ENCODE measurements at regions not wholly inside any gene's neighbourhood (a gene's known extent, or its start where the extent isn't known, plus 50 kb on each side); places are given as distances from the start of the nearest gene placed in this dataset.

DNA sequence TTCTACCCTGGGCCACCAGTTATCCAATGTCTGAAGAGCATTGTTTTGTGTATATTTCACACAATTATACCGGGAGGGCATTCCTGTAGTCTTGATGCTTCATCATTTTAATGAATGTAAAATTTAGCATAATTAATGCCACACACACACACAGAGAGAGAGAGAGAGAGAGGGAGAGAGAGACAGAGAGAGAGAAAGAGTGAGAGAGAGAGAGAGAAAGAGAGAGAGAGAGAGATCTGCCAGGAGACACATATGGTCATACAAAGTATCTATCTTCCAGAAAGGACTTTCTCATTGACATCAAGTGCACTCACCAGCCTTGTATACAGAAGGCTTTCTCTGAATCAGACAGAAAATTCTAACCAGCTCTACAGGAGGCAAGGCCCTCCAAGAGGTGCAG, 72.3 kb downstream of the KLF6 start:
- H3K4me2 ChIP-seq (ENCODE audit: low read depth, low read length, poor library complexity, severe bottlenecking) = no peak overlapping the region
- H3K36me3 ChIP-seq (ENCODE audit: insufficient read depth, low read length) = no peaks in the 10 kb centered on the region
- H3K4me1 ChIP-seq (ENCODE audit: insufficient read depth, low read length, poor library complexity, severe bottlenecking) = no peaks in the 10 kb centered on the region
- TF ChIP-seq, protein P1, sequence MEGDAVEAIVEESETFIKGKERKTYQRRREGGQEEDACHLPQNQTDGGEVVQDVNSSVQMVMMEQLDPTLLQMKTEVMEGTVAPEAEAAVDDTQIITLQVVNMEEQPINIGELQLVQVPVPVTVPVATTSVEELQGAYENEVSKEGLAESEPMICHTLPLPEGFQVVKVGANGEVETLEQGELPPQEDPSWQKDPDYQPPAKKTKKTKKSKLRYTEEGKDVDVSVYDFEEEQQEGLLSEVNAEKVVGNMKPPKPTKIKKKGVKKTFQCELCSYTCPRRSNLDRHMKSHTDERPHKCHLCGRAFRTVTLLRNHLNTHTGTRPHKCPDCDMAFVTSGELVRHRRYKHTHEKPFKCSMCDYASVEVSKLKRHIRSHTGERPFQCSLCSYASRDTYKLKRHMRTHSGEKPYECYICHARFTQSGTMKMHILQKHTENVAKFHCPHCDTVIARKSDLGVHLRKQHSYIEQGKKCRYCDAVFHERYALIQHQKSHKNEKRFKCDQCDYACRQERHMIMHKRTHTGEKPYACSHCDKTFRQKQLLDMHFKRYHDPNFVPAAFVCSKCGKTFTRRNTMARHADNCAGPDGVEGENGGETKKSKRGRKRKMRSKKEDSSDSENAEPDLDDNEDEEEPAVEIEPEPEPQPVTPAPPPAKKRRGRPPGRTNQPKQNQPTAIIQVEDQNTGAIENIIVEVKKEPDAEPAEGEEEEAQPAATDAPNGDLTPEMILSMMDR (conservative IDR thresholded peaks at IDR 0.05; ENCODE audit: low read length) = no peak
- TF ChIP-seq EZH2phosphoT487 (IDR thresholded peaks at IDR 0.05; ENCODE audit: borderline replicate concordance) = no peak
- H3K4me3 ChIP-seq (ENCODE audit: low read length, poor library complexity, severe bottlenecking) = no peak overlapping the region
- no peaks in the 10 kb centered on the region for H3F3A ChIP-seq (ENCODE audit: low read depth)
- H4K20me1 ChIP-seq (ENCODE audit: insufficient read depth, low read length, poor library complexity, severe bottlenecking) = no peaks in the 10 kb centered on the region
- H3K79me2 ChIP-seq (ENCODE audit: insufficient read depth, low read length) = no peaks in the 10 kb centered on the region
- H2AFZ ChIP-seq (ENCODE audit: low read length) = no peak overlapping the region
- no peaks in the 10 kb centered on the region for H3K27me3 ChIP-seq (ENCODE audit: insufficient read depth, low read length, poor library complexity, severe bottlenecking)
- H3K9me2 ChIP-seq (replicated peaks; ENCODE audit: low read depth, low read length) = no peaks in the 10 kb centered on the region
- peaks cover 3% of the 10 kb centered on the region; the same call in 1 of the 2 replicates for H3K9me3 ChIP-seq (ENCODE audit: insufficient read depth, low read depth, low read length)
- H3K9ac ChIP-seq (ENCODE audit: low read depth, low read length, poor library complexity, severe bottlenecking) = no peak overlapping the region

DNA sequence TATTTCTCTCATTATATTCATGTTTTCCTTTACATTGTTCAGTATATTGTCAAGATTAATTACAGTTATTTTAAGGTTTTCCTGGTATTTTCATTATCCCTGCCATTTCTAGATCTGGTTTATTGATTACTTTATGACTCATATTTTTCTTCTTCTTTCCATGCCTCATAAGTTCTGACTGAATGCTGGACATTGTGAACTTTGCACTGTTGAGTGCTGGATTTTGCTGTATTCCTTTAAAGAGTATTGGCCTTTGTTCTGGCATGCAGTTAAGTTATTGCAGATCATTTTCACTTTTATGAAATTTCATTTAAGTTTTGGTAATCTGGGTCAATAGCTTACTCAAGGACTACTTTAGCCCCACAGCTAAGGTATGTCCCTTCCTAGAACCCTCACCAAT, 73.1 kb downstream of the KLF6 start:
- H3K36me3 ChIP-seq (ENCODE audit: insufficient read depth, low read length) = no peaks in the 10 kb centered on the region
- no peaks in the 10 kb centered on the region for H3K79me2 ChIP-seq (ENCODE audit: insufficient read depth, low read length)
- TF ChIP-seq, protein P1 (conservative IDR thresholded peaks at IDR 0.05; ENCODE audit: low read length) = no peak
- no peak for TF ChIP-seq EZH2phosphoT487 (IDR thresholded peaks at IDR 0.05; ENCODE audit: borderline replicate concordance)
- no peaks in the 10 kb centered on the region for H3K4me1 ChIP-seq (ENCODE audit: insufficient read depth, low read length, poor library complexity, severe bottlenecking)
- no peak overlapping the region for H2AFZ ChIP-seq (ENCODE audit: low read length)
- H3K4me2 ChIP-seq (ENCODE audit: low read depth, low read length, poor library complexity, severe bottlenecking) = no peak overlapping the region
- no peaks in the 10 kb centered on the region for H3K9me2 ChIP-seq (replicated peaks; ENCODE audit: low read depth, low read length)
- no peak overlapping the region for H3K4me3 ChIP-seq (ENCODE audit: low read length, poor library complexity, severe bottlenecking)
- no peaks in the 10 kb centered on the region for H3F3A ChIP-seq (ENCODE audit: low read depth)
- H3K9ac ChIP-seq (ENCODE audit: low read depth, low read length, poor library complexity, severe bottlenecking) = no peak overlapping the region
- peaks cover 3% of the 10 kb centered on the region; the same call in 1 of the 2 replicates for H3K9me3 ChIP-seq (ENCODE audit: insufficient read depth, low read depth, low read length)
- no peaks in the 10 kb centered on the region for H4K20me1 ChIP-seq (ENCODE audit: insufficient read depth, low read length, poor library complexity, severe bottlenecking)
- no peaks in the 10 kb centered on the region for H3K27me3 ChIP-seq (ENCODE audit: insufficient read depth, low read length, poor library complexity, severe bottlenecking)

DNA sequence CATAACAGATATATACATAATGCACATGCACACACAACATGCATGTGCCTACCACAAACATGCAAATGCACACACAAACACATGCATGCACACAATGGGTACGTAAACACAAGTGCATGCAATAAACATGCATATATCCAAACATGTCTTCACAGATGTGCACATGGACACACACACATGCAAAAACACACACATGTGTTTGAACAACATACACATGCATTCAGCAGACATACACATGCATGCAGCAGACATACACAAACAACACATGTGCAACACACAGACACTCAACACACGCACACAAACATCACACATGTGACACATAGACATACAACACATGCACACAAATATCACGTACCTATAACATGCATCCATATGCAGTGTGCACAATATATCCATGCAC, 74.2 kb downstream of the KLF6 start:
- H3F3A ChIP-seq (ENCODE audit: low read depth) = no peaks in the 10 kb centered on the region
- no peak overlapping the region for H3K4me2 ChIP-seq (ENCODE audit: low read depth, low read length, poor library complexity, severe bottlenecking)
- no peak overlapping the region for H2AFZ ChIP-seq (ENCODE audit: low read length)
- H3K27me3 ChIP-seq (ENCODE audit: insufficient read depth, low read length, poor library complexity, severe bottlenecking) = no peaks in the 10 kb centered on the region
- H3K4me1 ChIP-seq (ENCODE audit: insufficient read depth, low read length, poor library complexity, severe bottlenecking) = no peaks in the 10 kb centered on the region
- no peaks in the 10 kb centered on the region for H3K79me2 ChIP-seq (ENCODE audit: insufficient read depth, low read length)
- no peak overlapping the region for H3K9ac ChIP-seq (ENCODE audit: low read depth, low read length, poor library complexity, severe bottlenecking)
- H4K20me1 ChIP-seq (ENCODE audit: insufficient read depth, low read length, poor library complexity, severe bottlenecking) = no peaks in the 10 kb centered on the region
- H3K4me3 ChIP-seq (ENCODE audit: low read length, poor library complexity, severe bottlenecking) = no peak overlapping the region
- TF ChIP-seq, protein P1 (conservative IDR thresholded peaks at IDR 0.05; ENCODE audit: low read length) = no peak
- TF ChIP-seq EZH2phosphoT487 (IDR thresholded peaks at IDR 0.05; ENCODE audit: borderline replicate concordance) = no peak
- H3K36me3 ChIP-seq (ENCODE audit: insufficient read depth, low read length) = no peaks in the 10 kb centered on the region
- H3K9me3 ChIP-seq (ENCODE audit: insufficient read depth, low read depth, low read length) = peaks cover 3% of the 10 kb centered on the region; the same call in 1 of the 2 replicates
- no peaks in the 10 kb centered on the region for H3K9me2 ChIP-seq (replicated peaks; ENCODE audit: low read depth, low read length)
